Breast epithelium (tissue), 4 donors: ENCODE measurements at regions not wholly inside any gene's neighbourhood (a gene's known extent, or its start where the extent isn't known, plus 50 kb on each side); places are given as distances from the start of the nearest gene placed in this dataset.

Source experiments
- DNase-seq, 2 donors: peaks; one replicate each; pipeline ENCODE4 v3.0.0-alpha.2; 2019; ENCODE audit warnings: low spot score in 2 of 2
- H3K27ac ChIP-seq, 2 donors: fragments of 200-600 bp; sonication (generic) in 1 of 2; one replicate each; pipeline ENCODE4 v1.5.1; 2016 to 2019; ENCODE audit warnings: mild to moderate bottlenecking in 1 of 2
- H3K27me3 ChIP-seq, 2 donors: fragments of 200-600 bp; sonication (generic) in 1 of 2; one replicate each; pipeline versions ENCODE4 v1.5.1 to v1.6.0; 2017 to 2019; ENCODE audit warnings: control low read depth in 1 of 2, mild to moderate bottlenecking in 1 of 2
- H3K36me3 ChIP-seq: fragments of 200-600 bp; one replicate; pipeline ENCODE4 v1.5.1; 2019
- H3K4me1 ChIP-seq, 2 donors: fragments of 200-600 bp; sonication (generic); one replicate each; pipeline ENCODE4 v1.5.1; 2016 to 2019; ENCODE audit warnings: control low read depth in 1 of 2
- H3K4me3 ChIP-seq, 3 donors: fragments of 200-600 bp; sonication (generic); 1 replicate in 2 of 3; 2 replicates in 1 of 3; pipeline ENCODE4 v1.5.1; 2016 to 2019; ENCODE audit warnings: mild to moderate bottlenecking in 3 of 3, moderate library complexity in 2 of 3
- H3K9me3 ChIP-seq, 2 donors: fragments of 200-600 bp; sonication (generic) in 1 of 2; one replicate each; pipeline ENCODE4 v1.5.1; 2016 to 2019; ENCODE audit warnings: control low read depth in 1 of 2
- CTCF ChIP-seq, 3 donors: fragments of 450-650 bp; IDR thresholded peaks; one replicate each; pipeline ENCODE4 v1.5.1; 2016 to 2017; ENCODE audit warnings: antibody characterized with exemption in 3 of 3, mild to moderate bottlenecking in 3 of 3, moderate library complexity in 3 of 3
- POLR2A ChIP-seq: fragments of 450-650 bp; IDR thresholded peaks from one replicate; pipeline ENCODE4 v1.6.1; 2016; ENCODE audit warnings: antibody characterized with exemption, mild to moderate bottlenecking, moderate library complexity
- POLR2AphosphoS5 ChIP-seq, 3 donors: sonication (generic); formaldehyde crosslinking; IDR thresholded peaks; one replicate each; pipeline ENCODE4 v1.6.1; 2017; ENCODE audit warnings: antibody characterized with exemption in 3 of 3
- intact Hi-C: fragments of 100-400 bp; cut with DNase I; formaldehyde crosslinking; loops from one replicate; pipeline ENCODE4 v1.15.1; 2023; ENCODE audit warnings: low total_unique reads

- TF ChIP-seq POLR2AphosphoS5 (IDR thresholded peaks at IDR 0.05) (no peak), CTCF (IDR thresholded peaks at IDR 0.05) (no peak), POLR2A (no peak)
- no peaks in the 10 kb centered on the region for H3K4me1 ChIP-seq
- H3K27ac ChIP-seq = no peak overlapping the region
- no peaks in the 10 kb centered on the region for H3K36me3 ChIP-seq
- no peaks in the 10 kb centered on the region for H3K9me3 ChIP-seq
- intact Hi-C loops = no loop called here
- no peak for DNase-seq
- no peaks in the 10 kb centered on the region for H3K27me3 ChIP-seq
- no peak overlapping the region for H3K4me3 ChIP-seq
Observed at GRCh38 chr14:103259184-103259583, 74.9 kb upstream of the EIF5 start.

GRCh38 chr14:103259801-103260628 lies 74.0 kb upstream of the EIF5 start:
- peak overlapping the region; percentile 45 to 76 (median 57) for H3K4me3 ChIP-seq
- H3K4me1 ChIP-seq = no peaks in the 10 kb centered on the region
- H3K36me3 ChIP-seq = no peaks in the 10 kb centered on the region
- no peak for TF ChIP-seq CTCF (IDR thresholded peaks at IDR 0.05)
- peak in 1 of 3 donors; percentile 19 for TF ChIP-seq POLR2AphosphoS5 (IDR thresholded peaks at IDR 0.05)
- no peaks in the 10 kb centered on the region for H3K27me3 ChIP-seq
- H3K9me3 ChIP-seq = no peaks in the 10 kb centered on the region
- intact Hi-C loops = no loop called here
- no peak for DNase-seq
- peak overlapping the region; percentile 84 to 87 for H3K27ac ChIP-seq

- Histone ChIP-seq H3K4me3 (peak overlapping the region; percentile 45 to 76 (median 57)), H3K4me1 (no peaks in the 10 kb centered on the region), H3K27me3 (no peaks in the 10 kb centered on the region), H3K9me3 (no peaks in the 10 kb centered on the region), H3K36me3 (no peaks in the 10 kb centered on the region), H3K27ac (peak overlapping the region; percentile 84 to 87)
- TF ChIP-seq CTCF (IDR thresholded peaks at IDR 0.05) (no peak), POLR2A (no peak), POLR2AphosphoS5 (IDR thresholded peaks at IDR 0.05) (no peak)
- intact Hi-C loops = no loop called here
- peak in 1 of 2 donors; percentile 43 for DNase-seq
Observed at GRCh38 chr14:103260629-103261124, 73.4 kb upstream of the EIF5 start.

- H3K27me3 ChIP-seq = no peaks in the 10 kb centered on the region
- no peak for DNase-seq
- TF ChIP-seq POLR2A = no peak
- no peak for TF ChIP-seq CTCF (IDR thresholded peaks at IDR 0.05)
- no peak for TF ChIP-seq POLR2AphosphoS5 (IDR thresholded peaks at IDR 0.05)
- H3K36me3 ChIP-seq = no peaks in the 10 kb centered on the region
- H3K27ac ChIP-seq = no peak overlapping the region
- no peak overlapping the region for H3K4me3 ChIP-seq
- intact Hi-C loops = no loop called here
- no peaks in the 10 kb centered on the region for H3K9me3 ChIP-seq
- H3K4me1 ChIP-seq = no peaks in the 10 kb centered on the region
Observed at GRCh38 chr14:103267226-103267910, 66.7 kb upstream of the EIF5 start.

GRCh38 chr14:103271189-103271588 lies 62.8 kb upstream of the EIF5 start:
- H3K27me3 ChIP-seq = peaks cover 12 to 17% of the 10 kb centered on the region in 2 donors
- TF ChIP-seq POLR2AphosphoS5 (IDR thresholded peaks at IDR 0.05) = no peak
- no peak for TF ChIP-seq POLR2A
- TF ChIP-seq CTCF (IDR thresholded peaks at IDR 0.05) = no peak
- intact Hi-C loops = no loop called here
- H3K27ac ChIP-seq = no peak overlapping the region
- no peaks in the 10 kb centered on the region for H3K9me3 ChIP-seq
- H3K36me3 ChIP-seq = no peaks in the 10 kb centered on the region
- H3K4me3 ChIP-seq = no peak overlapping the region
- peaks cover 0 to 3% of the 10 kb centered on the region in 2 donors for H3K4me1 ChIP-seq
- DNase-seq = no peak
